WTC11 (cell line): ENCODE measurements at regions not wholly inside any gene's neighbourhood (a gene's known extent, or its start where the extent isn't known, plus 50 kb on each side); places are given as distances from the start of the nearest gene placed in this dataset.

Experiments used
- ATAC-seq: fragments of 200-7000 bp; cut with Tn5 transposase; 2 replicates; pipeline ENCODE4 v1.10.0; 2021; ENCODE audit warnings: mild to moderate bottlenecking, moderate library complexity
- CTCF ChIA-PET: fragments of 300-600 bp; sonication (Branson Sonifier 250); formaldehyde crosslinking; loops from one replicate; lab custom pipeline; 2021; ENCODE audit warnings: antibody characterized with exemption; lab: Charles Lee
- POLR2A ChIA-PET: fragments of 350-600 bp; sonication (Branson Sonifier 250); formaldehyde crosslinking; loops from one replicate; lab custom pipeline; 2021; ENCODE audit warnings: antibody characterized with exemption; lab: Charles Lee
- DNase-seq: peaks from one replicate; pipeline ENCODE4 v3.0.0; 2021; ENCODE audit warnings: low spot score
- H3K27ac Mint-ChIP-seq: 2 replicates; pipeline ENCODE4 v1.8.0; 2021; ENCODE audit warnings: mixed read lengths
- H3K27me3 Mint-ChIP-seq: 2 replicates; pipeline ENCODE4 v1.8.0; 2021; ENCODE audit warnings: low read depth, mild to moderate bottlenecking, moderate library complexity, mixed read lengths
- H3K36me3 Mint-ChIP-seq: 2 replicates; pipeline ENCODE4 v1.8.0; 2021; ENCODE audit warnings: mixed read lengths
- H3K4me1 Mint-ChIP-seq: 2 replicates; pipeline ENCODE4 v1.8.0; 2022; ENCODE audit warnings: mixed read lengths
- H3K4me3 Mint-ChIP-seq: 2 replicates; pipeline ENCODE4 v1.8.0; 2021; ENCODE audit warnings: mild to moderate bottlenecking, moderate library complexity, mixed read lengths
- H3K9me3 Mint-ChIP-seq: 2 replicates; pipeline ENCODE4 v1.8.0; 2021; ENCODE audit warnings: mixed read lengths
- ATF2 ChIP-seq: sonication (generic); formaldehyde crosslinking; IDR thresholded peaks from 2 replicates; pipeline ENCODE4 v1.8.1; 2022; ENCODE audit warnings: low read depth, missing genetic modification reagents, borderline replicate concordance
- E2F1 ChIP-seq: sonication (generic); formaldehyde crosslinking; IDR thresholded peaks from 2 replicates; pipeline ENCODE4 v1.8.0; 2022; ENCODE audit warnings: mild to moderate bottlenecking, missing genetic modification reagents
- FOXJ3 ChIP-seq: sonication (generic); formaldehyde crosslinking; IDR thresholded peaks from 2 replicates; pipeline ENCODE4 v1.9.0; 2021; ENCODE audit warnings: missing genetic modification reagents, mild to moderate bottlenecking, borderline replicate concordance
- FOXP1 ChIP-seq: sonication (generic); formaldehyde crosslinking; IDR thresholded peaks from 2 replicates; pipeline ENCODE4 v1.8.0; 2022; ENCODE audit warnings: missing genetic modification reagents, mild to moderate bottlenecking, moderate library complexity, borderline replicate concordance
- IRF2 ChIP-seq: sonication (generic); formaldehyde crosslinking; IDR thresholded peaks from 2 replicates; pipeline ENCODE4 v1.8.0; 2022; ENCODE audit warnings: low read depth, missing genetic modification reagents, borderline replicate concordance
- RORB ChIP-seq: fragments of 250-450 bp; sonication (Bioruptor Pico); IDR thresholded peaks from 2 replicates; pipeline ENCODE4 v1.9.0; 2021; ENCODE audit warnings: mild to moderate bottlenecking
- SMAD3 ChIP-seq: sonication (generic); formaldehyde crosslinking; IDR thresholded peaks from 2 replicates; pipeline ENCODE4 v1.8.0; 2022; ENCODE audit warnings: missing genetic modification reagents, mild to moderate bottlenecking, borderline replicate concordance
- TP53 ChIP-seq: sonication (generic); formaldehyde crosslinking; IDR thresholded peaks from 2 replicates; pipeline ENCODE4 v1.8.1; 2023; ENCODE audit warnings: mild to moderate bottlenecking, missing genetic modification reagents
- ZBTB21 ChIP-seq: sonication (generic); formaldehyde crosslinking; IDR thresholded peaks from 2 replicates; pipeline ENCODE4 v1.8.1; 2023; ENCODE audit warnings: mild to moderate bottlenecking, missing genetic modification reagents, borderline replicate concordance
- ZMAT4 ChIP-seq: fragments of 250-450 bp; sonication (Bioruptor Pico); IDR thresholded peaks from 2 replicates; pipeline ENCODE4 v1.9.0; 2021; ENCODE audit warnings: mild to moderate bottlenecking
- ZNF121 ChIP-seq: sonication (generic); formaldehyde crosslinking; IDR thresholded peaks from 2 replicates; pipeline ENCODE4 v1.8.0; 2023; ENCODE audit warnings: missing genetic modification reagents
- ZNF263 ChIP-seq: sonication (generic); formaldehyde crosslinking; IDR thresholded peaks from 2 replicates; pipeline ENCODE4 v1.8.1; 2022; ENCODE audit warnings: low read depth, mild to moderate bottlenecking, moderate library complexity, missing genetic modification reagents
- ZNF423 ChIP-seq: fragments of 250-450 bp; sonication (Bioruptor Pico); IDR thresholded peaks from 2 replicates; pipeline ENCODE4 v2.1.2; 2022; ENCODE audit warnings: mild to moderate bottlenecking, moderate library complexity
- ZNF532 ChIP-seq: fragments of 250-450 bp; sonication (Bioruptor Pico); IDR thresholded peaks from 2 replicates; pipeline ENCODE4 v1.9.0; 2021; ENCODE audit warnings: mild to moderate bottlenecking, borderline replicate concordance
- ZNF671 ChIP-seq: fragments of 250-450 bp; sonication (Bioruptor Pico); IDR thresholded peaks from 2 replicates; pipeline ENCODE4 v1.8.0; 2021; ENCODE audit warnings: mild to moderate bottlenecking
- TF ChIP-seq, protein P1 (sequence below): sonication (generic); formaldehyde crosslinking; IDR thresholded peaks from 2 replicates; pipeline ENCODE4 v1.8.1; 2023; ENCODE audit warnings: mild to moderate bottlenecking, missing genetic modification reagents, moderate library complexity

DNA sequence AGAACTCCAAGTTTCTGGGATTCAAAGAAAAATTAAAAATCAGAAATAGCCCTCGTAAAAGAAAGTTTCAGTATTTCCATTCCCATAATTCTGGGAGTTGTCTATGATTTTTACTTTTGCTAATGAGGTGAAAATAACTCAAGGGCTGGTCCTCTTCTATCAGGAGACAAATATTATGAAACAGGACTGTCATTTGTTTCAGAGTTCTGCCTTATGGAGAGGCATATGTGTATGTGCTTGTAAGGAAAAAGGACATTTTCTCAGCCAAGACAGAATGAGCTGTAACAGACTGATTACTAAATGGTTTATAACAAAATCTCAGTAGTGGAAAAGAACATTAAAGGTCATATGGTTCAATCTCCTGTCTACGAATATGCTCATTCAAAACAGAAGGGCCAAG, 59.0 kb upstream of the TAB3 start:
- TF ChIP-seq ZNF532 (CRISPR knock-in tag), result no peak
- TF ChIP-seq ZMAT4 (CRISPR knock-in tag), result no peak
- POLR2A ChIA-PET, result no interaction called here
- no peaks in the 10 kb centered on the region for H3K4me1 Mint-ChIP-seq
- H3K9me3 Mint-ChIP-seq, result peaks cover 6% of the 10 kb centered on the region
- CTCF ChIA-PET, result no interaction called here
- no peaks in the 10 kb centered on the region for H3K27me3 Mint-ChIP-seq
- H3K4me3 Mint-ChIP-seq, result no peak overlapping the region
- DNase-seq (no peak), ATAC-seq (no peak)
- no peak overlapping the region for H3K27ac Mint-ChIP-seq
- H3K36me3 Mint-ChIP-seq, result no peaks in the 10 kb centered on the region; the same call in 1 of the 2 replicates

- no peak overlapping the region for H3K4me3 Mint-ChIP-seq
- ChIA-PET CTCF (no interaction called here), POLR2A (no interaction called here)
- H3K36me3 Mint-ChIP-seq, result no peaks in the 10 kb centered on the region
- H3K27me3 Mint-ChIP-seq, result no peaks in the 10 kb centered on the region
- H3K9me3 Mint-ChIP-seq, result peaks cover 6% of the 10 kb centered on the region
- no peak overlapping the region for H3K27ac Mint-ChIP-seq
- TF ChIP-seq ZNF423 (CRISPR knock-in tag) (no peak), TP53 (no peak), SMAD3 (CRISPR knock-in tag) (no peak), IRF2 (CRISPR knock-in tag) (no peak), FOXP1 (no peak), E2F1 (no peak), FOXJ3 (CRISPR knock-in tag) (no peak), ZNF121 (CRISPR knock-in tag) (no peak), RORB (CRISPR knock-in tag) (no peak), ZBTB21 (CRISPR knock-in tag) (no peak)
- TF ChIP-seq, protein P1, sequence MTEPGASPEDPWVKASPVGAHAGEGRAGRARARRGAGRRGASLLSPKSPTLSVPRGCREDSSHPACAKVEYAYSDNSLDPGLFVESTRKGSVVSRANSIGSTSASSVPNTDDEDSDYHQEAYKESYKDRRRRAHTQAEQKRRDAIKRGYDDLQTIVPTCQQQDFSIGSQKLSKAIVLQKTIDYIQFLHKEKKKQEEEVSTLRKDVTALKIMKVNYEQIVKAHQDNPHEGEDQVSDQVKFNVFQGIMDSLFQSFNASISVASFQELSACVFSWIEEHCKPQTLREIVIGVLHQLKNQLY (CRISPR knock-in tag), result no peak
- H3K4me1 Mint-ChIP-seq, result no peaks in the 10 kb centered on the region
- no peak for DNase-seq
- no peak for ATAC-seq
These were observed 54.9 kb upstream of the TAB3 start for GRCh38 chrX:30943984-30944383.

DNA sequence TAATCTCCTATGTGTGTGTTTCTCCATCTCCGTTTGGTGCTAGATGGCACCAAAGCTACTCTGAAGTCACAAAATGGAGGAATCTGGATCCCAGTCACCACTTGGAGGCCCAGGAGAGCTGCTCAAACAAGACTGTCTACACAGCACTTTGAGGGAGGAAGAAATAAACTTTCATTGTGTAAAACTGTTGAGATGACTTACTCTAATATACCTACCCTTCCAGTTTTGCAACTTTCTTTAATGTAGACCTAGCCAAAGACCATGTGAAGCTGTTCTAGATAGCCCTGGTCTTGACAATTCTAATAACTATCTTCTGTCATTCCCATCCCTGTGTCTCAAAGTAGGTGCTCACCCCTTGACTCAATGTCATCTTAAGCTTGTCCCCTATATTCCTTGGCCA, 52.8 kb upstream of the TAB3 start:
- H3K9me3 Mint-ChIP-seq, result peaks cover 6% of the 10 kb centered on the region
- DNase-seq, result no peak
- no peaks in the 10 kb centered on the region for H3K36me3 Mint-ChIP-seq
- no peak overlapping the region for H3K27ac Mint-ChIP-seq
- no peak for ATAC-seq
- H3K4me3 Mint-ChIP-seq, result no peak overlapping the region
- CTCF ChIA-PET, result no interaction called here
- POLR2A ChIA-PET, result no interaction called here
- TF ChIP-seq FOXP1, result no peak
- H3K4me1 Mint-ChIP-seq, result no peaks in the 10 kb centered on the region
- no peaks in the 10 kb centered on the region for H3K27me3 Mint-ChIP-seq

DNA sequence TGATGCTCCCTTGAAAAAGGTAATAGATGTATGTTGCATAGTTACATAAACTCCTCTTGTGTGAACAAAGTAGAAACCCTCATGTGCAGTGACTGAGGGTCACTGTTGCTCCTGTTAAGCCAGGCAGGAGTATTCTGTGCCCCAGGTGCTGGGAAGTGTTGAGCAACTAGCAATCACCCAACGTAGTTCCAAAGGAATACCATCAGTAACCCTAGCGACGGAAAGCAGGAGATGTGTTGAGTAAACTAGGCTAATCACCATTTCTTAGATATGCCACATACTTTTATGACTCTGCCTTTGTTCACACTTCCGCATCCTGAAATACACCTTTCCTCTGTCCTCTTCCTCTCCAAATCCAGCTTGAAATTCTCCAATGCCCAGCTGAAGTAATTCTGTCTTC, 50.9 kb upstream of the TAB3 start:
- no peak for ATAC-seq
- no peak overlapping the region for H3K4me3 Mint-ChIP-seq
- POLR2A ChIA-PET, result no interaction called here
- TF ChIP-seq ZNF263 (CRISPR knock-in tag) (no peak), ATF2 (CRISPR knock-in tag) (no peak), ZNF671 (CRISPR knock-in tag) (no peak), ZNF532 (CRISPR knock-in tag) (no peak)

More for the DNA sequence above, 50.9 kb upstream of the TAB3 start:
- CTCF ChIA-PET, result no interaction called here
- H3K4me1 Mint-ChIP-seq, result no peaks in the 10 kb centered on the region
- no peak for DNase-seq
- no peaks in the 10 kb centered on the region for H3K27me3 Mint-ChIP-seq
- no peaks in the 10 kb centered on the region for H3K36me3 Mint-ChIP-seq
- no peak overlapping the region for H3K27ac Mint-ChIP-seq
- peaks cover 8% of the 10 kb centered on the region for H3K9me3 Mint-ChIP-seq
